D721Med (cell line): ENCODE measurements at regions not wholly inside any gene's neighbourhood (a gene's known extent, or its start where the extent isn't known, plus 50 kb on each side); places are given as distances from the start of the nearest gene placed in this dataset.

ENCODE experiments used
- DNase-seq: peaks from one replicate; pipeline ENCODE4 v3.0.0; 2011; ENCODE audit warnings: low spot score; ENCODE audit not compliant: insufficient read length
- FAIRE-seq: peaks from 2 replicates; lab custom pipeline; 2011; peaks lifted over from hg19 to GRCh38; lab: Jason Lieb, UNC
- CTCF ChIP-seq: IDR thresholded peaks from 2 replicates; pipeline ENCODE4 v1.5.1; 2012; ENCODE audit warnings: mild to moderate bottlenecking, control low read depth; ENCODE audit not compliant: insufficient read depth; ENCODE audit errors: missing control alignments

GRCh38 chr5:54838843-54839242, 146.6 kb downstream of the ESM1 start:
- no peak for DNase-seq
- TF ChIP-seq CTCF: no peak
- no peak for FAIRE-seq

GRCh38 chr5:54837981-54838380, 147.4 kb downstream of the ESM1 start:
- DNase-seq (no peak), FAIRE-seq (no peak)
- TF ChIP-seq CTCF: no peak

GRCh38 chr5:54837093-54837492, 148.3 kb downstream of the ESM1 start:
- FAIRE-seq: no peak
- TF ChIP-seq CTCF: no peak
- DNase-seq: no peak

- no peak for FAIRE-seq
Observed at GRCh38 chr5:54835647-54836046, 149.7 kb downstream of the ESM1 start.

GRCh38 chr5:54834121-54834842, 151.1 kb downstream of the ESM1 start:
- no peak for DNase-seq
- FAIRE-seq: no peak
- no peak for TF ChIP-seq CTCF

More at GRCh38 chr5:54835647-54836046, 149.7 kb downstream of the ESM1 start:
- DNase-seq: no peak
- no peak for TF ChIP-seq CTCF

GRCh38 chr5:54833590-54833989, 151.8 kb downstream of the ESM1 start:
- FAIRE-seq: no peak
- DNase-seq: no peak

More at GRCh38 chr5:54833590-54833989, 151.8 kb downstream of the ESM1 start:
- TF ChIP-seq CTCF: no peak
